GM13976 (cell line): ENCODE measurements at regions not wholly inside any gene's neighbourhood (a gene's known extent, or its start where the extent isn't known, plus 50 kb on each side); places are given as distances from the start of the nearest gene placed in this dataset.
A peak's percentile ranks its signal among the peaks of the same experiment; 100 is the strongest.
"Not testable (repeated sequence)": the region's sequence is repeated elsewhere in the genome, so short reads cannot be mapped to it uniquely, and the experiment has no call there.

Experiments
- DNase-seq: peaks from one replicate; pipeline ENCODE4 v3.0.0; 2012; ENCODE audit warnings: low spot score
- in situ Hi-C: fragments of 300-500 bp; cut with MboI; formaldehyde crosslinking; loops from one replicate; pipeline ENCODE4 v1.12.0; 2022; ENCODE audit warnings: low sequenced_read_pairs, mixed read lengths, inconsistent platforms; ENCODE audit not compliant: unreplicated experiment
- TF ChIP-seq, protein P1 (sequence below): IDR thresholded peaks from 2 replicates; pipeline ENCODE4 v1.5.1; 2012; ENCODE audit warnings: borderline replicate concordance, mild to moderate bottlenecking; ENCODE audit not compliant: insufficient read depth; ENCODE audit errors: extremely low read depth, missing control alignments, control extremely low read depth

DNA sequence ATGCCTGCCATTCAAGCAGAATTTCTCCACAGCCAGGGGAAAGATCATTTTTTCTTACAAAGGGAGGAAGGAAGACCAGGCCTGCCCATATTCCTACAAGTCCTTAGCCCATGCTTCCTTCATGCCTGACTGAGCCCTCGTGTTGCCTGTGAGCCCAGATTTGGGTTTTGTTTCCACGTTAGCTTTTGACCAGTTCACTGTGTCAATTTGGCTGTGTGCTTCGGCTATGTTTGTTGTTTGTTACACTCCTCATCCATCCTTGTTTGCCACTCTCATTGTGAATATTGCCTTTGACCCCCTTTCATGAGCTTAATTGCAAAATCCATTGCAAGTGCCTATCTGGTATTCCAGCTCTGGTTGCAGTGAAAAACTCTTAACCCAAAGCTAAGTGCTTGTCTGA lies 84.7 kb upstream of the RIOK2 start:
- in situ Hi-C loops: no loop called here
- TF ChIP-seq, protein P1, sequence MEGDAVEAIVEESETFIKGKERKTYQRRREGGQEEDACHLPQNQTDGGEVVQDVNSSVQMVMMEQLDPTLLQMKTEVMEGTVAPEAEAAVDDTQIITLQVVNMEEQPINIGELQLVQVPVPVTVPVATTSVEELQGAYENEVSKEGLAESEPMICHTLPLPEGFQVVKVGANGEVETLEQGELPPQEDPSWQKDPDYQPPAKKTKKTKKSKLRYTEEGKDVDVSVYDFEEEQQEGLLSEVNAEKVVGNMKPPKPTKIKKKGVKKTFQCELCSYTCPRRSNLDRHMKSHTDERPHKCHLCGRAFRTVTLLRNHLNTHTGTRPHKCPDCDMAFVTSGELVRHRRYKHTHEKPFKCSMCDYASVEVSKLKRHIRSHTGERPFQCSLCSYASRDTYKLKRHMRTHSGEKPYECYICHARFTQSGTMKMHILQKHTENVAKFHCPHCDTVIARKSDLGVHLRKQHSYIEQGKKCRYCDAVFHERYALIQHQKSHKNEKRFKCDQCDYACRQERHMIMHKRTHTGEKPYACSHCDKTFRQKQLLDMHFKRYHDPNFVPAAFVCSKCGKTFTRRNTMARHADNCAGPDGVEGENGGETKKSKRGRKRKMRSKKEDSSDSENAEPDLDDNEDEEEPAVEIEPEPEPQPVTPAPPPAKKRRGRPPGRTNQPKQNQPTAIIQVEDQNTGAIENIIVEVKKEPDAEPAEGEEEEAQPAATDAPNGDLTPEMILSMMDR: no peak
- no peak for DNase-seq

DNA sequence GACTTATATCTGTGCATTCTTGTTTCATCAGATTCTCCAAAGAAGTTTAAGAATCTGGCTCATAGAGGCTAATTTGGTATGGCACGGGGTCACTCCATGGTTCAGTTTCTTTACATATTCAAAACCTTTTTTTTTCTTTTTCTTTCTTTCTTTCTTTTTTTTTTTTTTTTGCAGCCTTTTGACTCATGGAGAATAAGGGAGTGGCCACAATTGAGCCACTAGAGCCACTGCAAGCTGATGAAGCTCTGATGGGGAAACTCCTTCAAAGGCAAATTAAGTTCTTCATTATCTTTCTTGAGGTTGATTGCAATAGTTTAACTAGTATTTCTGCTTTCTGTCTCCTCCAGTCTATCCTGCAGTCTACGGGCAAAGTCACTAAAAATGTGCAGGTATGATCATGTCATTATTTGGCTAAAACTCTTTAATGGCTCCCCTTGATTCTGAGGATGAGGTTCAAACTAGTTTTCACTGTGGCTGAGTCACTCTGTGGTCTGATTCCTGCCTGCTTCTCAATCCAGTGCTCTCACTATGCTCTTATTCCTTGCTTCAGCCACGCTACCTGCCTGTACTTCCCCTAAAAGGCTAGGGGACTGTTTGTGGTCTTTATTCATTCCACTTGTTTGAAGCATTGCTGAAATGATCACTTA lies 93.5 kb upstream of the RIOK2 start:
- in situ Hi-C loops: no loop called here
- no peak for DNase-seq
- TF ChIP-seq, protein P1: no peak

DNA sequence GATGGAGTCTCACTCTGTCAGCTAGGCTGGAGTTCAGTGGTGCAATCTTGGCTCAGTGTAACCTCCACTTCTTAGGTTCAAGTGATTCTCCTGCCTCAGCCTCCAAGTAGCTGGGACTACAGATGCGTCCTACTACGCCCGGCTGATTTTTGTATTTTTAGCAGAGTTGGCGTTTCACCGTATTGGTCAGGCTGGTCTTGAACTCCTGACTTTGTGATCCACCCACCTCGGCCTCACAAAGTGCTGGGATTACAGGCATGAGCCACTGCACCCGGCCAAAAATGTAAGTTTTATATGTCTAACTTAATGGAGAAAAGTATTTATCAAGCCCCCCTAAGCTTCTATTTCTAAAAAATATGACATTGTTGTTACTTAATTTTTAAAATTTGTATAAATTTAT lies 98.2 kb upstream of the RIOK2 start:
- DNase-seq: no peak
- in situ Hi-C loops: no loop called here
- TF ChIP-seq, protein P1: no peak

- TF ChIP-seq, protein P1: peak; percentile 36
- in situ Hi-C loops: no loop called here
- DNase-seq: peak; percentile 48
Measured at GRCh38 chr5:97297063-97297703, 114.1 kb upstream of the RIOK2 start.

DNA sequence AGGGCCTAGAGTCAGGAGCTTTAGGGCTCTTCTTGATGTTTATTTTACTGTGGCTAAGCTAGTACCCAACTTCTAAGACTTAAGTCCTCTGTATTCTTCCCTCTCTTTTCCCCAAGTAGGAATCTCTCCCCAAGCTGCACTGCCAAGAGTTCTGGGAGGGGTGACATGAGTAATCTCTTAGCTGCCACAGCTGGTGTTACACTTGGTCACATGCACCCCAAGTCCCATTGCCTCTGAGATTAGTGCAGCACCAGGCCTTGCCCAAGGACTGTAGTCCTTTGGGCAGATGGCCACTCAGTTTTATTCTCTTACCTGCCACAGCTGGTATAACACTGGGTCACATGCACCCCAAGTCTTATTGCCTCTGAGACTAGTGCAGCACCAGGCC lies 114.7 kb upstream of the RIOK2 start:
- DNase-seq: no peak
- in situ Hi-C loops: no loop called here
- TF ChIP-seq, protein P1: no peak

- in situ Hi-C loops, DNase-seq: not testable (repeated sequence)
Measured at GRCh38 chr5:97301181-97301580, 118.1 kb upstream of the RIOK2 start.

GRCh38 chr5:97338729-97339128 lies 155.7 kb upstream of the RIOK2 start:
- in situ Hi-C loops: no loop called here
- DNase-seq: no peak

More at GRCh38 chr5:97338729-97339128, 155.7 kb upstream of the RIOK2 start:
- TF ChIP-seq, protein P1: no peak
